HepG2 (cell line): ENCODE measurements at regions not wholly inside any gene's neighbourhood (a gene's known extent, or its start where the extent isn't known, plus 50 kb on each side); places are given as distances from the start of the nearest gene placed in this dataset.

Experiments used
- FOXA3 ChIP-seq: IDR thresholded peaks from 2 replicates; pipeline ENCODE4 v1.6.1; 2016; ENCODE audit warnings: missing genetic modification reagents, missing compliant biosample characterization
- GATAD1 ChIP-seq: IDR thresholded peaks from 2 replicates; pipeline ENCODE4 v1.6.1; 2016; ENCODE audit warnings: missing genetic modification reagents, missing compliant biosample characterization
- JUNB ChIP-seq: sonication (generic); formaldehyde crosslinking; IDR thresholded peaks from 2 replicates; pipeline ENCODE4 v1.8.0; 2022; ENCODE audit warnings: missing genetic modification reagents, mild to moderate bottlenecking, borderline replicate concordance
- SRY ChIP-seq: sonication (generic); formaldehyde crosslinking; IDR thresholded peaks from 2 replicates; pipeline ENCODE4 v1.8.0; 2022; ENCODE audit warnings: mild to moderate bottlenecking, missing genetic modification reagents
- ZNF788 ChIP-seq: sonication (generic); formaldehyde crosslinking; IDR thresholded peaks from 2 replicates; pipeline ENCODE4 v1.5.0; 2020; ENCODE audit warnings: mild to moderate bottlenecking, missing genetic modification reagents, borderline replicate concordance
- TF ChIP-seq, protein P1 (sequence below): sonication (generic); formaldehyde crosslinking; IDR thresholded peaks from 2 replicates; pipeline ENCODE4 v1.4.0; 2020; ENCODE audit warnings: missing genetic modification reagents
- TF ChIP-seq, protein P2 (sequence below): sonication (generic); formaldehyde crosslinking; IDR thresholded peaks from 2 replicates; pipeline ENCODE4 v1.8.0; 2022; ENCODE audit warnings: low read depth, missing genetic modification reagents
- TF ChIP-seq, protein P3 (sequence below): sonication (generic); formaldehyde crosslinking; IDR thresholded peaks from 2 replicates; pipeline ENCODE4 v1.8.1; 2023; ENCODE audit warnings: mild to moderate bottlenecking, missing genetic modification reagents
- TF ChIP-seq, protein P4 (sequence below): sonication (generic); formaldehyde crosslinking; IDR thresholded peaks from 2 replicates; pipeline ENCODE4 v1.5.0; 2020; ENCODE audit warnings: mild to moderate bottlenecking, missing genetic modification reagents, moderate library complexity
- TF ChIP-seq, protein P5 (sequence below): sonication (generic); formaldehyde crosslinking; IDR thresholded peaks from 2 replicates; pipeline ENCODE4 v1.4.0; 2020; ENCODE audit warnings: mild to moderate bottlenecking, missing genetic modification reagents
- TF ChIP-seq, protein P6 (sequence below): sonication (generic); formaldehyde crosslinking; IDR thresholded peaks from 2 replicates; pipeline ENCODE4 v1.5.1; 2020; ENCODE audit warnings: mild to moderate bottlenecking, missing genetic modification reagents, moderate library complexity
- TF ChIP-seq, protein P7 (sequence below): sonication (generic); formaldehyde crosslinking; IDR thresholded peaks from 2 replicates; pipeline ENCODE4 v1.5.0; 2020; ENCODE audit warnings: mild to moderate bottlenecking, missing genetic modification reagents, borderline replicate concordance

DNA sequence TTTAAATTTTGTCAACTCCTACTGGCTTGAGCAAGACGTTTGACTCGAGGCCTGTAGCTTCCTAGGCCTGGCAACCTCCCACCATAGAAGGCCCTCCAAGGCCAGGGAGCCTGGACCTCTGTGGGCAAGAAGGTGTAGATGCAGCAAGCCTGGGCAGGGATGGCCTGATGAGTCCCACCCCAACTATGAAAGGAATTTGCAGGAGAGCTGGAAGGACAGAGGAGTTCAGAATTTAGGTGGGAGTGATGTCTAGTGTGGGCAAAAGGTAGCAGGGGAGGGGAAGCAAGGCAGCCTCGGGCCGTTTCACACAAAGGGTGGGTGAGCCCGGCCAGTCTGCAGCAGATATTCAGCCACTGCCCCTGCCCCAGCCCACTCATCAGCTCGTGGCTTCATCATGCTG, 245.2 kb downstream of the CDH26 start:
- TF ChIP-seq FOXA3 (CRISPR knock-in tag) (no peak), SRY (CRISPR knock-in tag) (no peak), JUNB (no peak), ZNF788 (CRISPR knock-in tag) (no peak), GATAD1 (CRISPR knock-in tag) (no peak)
- TF ChIP-seq, protein P1, sequence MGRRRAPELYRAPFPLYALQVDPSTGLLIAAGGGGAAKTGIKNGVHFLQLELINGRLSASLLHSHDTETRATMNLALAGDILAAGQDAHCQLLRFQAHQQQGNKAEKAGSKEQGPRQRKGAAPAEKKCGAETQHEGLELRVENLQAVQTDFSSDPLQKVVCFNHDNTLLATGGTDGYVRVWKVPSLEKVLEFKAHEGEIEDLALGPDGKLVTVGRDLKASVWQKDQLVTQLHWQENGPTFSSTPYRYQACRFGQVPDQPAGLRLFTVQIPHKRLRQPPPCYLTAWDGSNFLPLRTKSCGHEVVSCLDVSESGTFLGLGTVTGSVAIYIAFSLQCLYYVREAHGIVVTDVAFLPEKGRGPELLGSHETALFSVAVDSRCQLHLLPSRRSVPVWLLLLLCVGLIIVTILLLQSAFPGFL (CRISPR knock-in tag), result no peak
- TF ChIP-seq, protein P2, sequence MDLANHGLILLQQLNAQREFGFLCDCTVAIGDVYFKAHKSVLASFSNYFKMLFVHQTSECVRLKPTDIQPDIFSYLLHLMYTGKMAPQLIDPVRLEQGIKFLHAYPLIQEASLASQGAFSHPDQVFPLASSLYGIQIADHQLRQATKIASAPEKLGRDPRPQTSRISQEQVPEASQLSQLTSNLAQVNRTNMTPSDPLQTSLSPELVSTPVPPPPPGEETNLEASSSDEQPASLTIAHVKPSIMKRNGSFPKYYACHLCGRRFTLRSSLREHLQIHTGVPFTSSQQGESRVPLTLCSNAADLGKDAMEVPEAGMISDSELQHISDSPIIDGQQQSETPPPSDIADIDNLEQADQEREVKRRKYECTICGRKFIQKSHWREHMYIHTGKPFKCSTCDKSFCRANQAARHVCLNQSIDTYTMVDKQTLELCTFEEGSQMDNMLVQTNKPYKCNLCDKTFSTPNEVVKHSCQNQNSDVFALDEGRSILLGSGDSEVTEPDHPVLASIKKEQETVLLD, result no peak
- TF ChIP-seq, protein P3, sequence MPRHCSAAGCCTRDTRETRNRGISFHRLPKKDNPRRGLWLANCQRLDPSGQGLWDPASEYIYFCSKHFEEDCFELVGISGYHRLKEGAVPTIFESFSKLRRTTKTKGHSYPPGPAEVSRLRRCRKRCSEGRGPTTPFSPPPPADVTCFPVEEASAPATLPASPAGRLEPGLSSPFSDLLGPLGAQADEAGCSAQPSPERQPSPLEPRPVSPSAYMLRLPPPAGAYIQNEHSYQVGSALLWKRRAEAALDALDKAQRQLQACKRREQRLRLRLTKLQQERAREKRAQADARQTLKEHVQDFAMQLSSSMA (CRISPR knock-in tag), result no peak
- TF ChIP-seq, protein P4, sequence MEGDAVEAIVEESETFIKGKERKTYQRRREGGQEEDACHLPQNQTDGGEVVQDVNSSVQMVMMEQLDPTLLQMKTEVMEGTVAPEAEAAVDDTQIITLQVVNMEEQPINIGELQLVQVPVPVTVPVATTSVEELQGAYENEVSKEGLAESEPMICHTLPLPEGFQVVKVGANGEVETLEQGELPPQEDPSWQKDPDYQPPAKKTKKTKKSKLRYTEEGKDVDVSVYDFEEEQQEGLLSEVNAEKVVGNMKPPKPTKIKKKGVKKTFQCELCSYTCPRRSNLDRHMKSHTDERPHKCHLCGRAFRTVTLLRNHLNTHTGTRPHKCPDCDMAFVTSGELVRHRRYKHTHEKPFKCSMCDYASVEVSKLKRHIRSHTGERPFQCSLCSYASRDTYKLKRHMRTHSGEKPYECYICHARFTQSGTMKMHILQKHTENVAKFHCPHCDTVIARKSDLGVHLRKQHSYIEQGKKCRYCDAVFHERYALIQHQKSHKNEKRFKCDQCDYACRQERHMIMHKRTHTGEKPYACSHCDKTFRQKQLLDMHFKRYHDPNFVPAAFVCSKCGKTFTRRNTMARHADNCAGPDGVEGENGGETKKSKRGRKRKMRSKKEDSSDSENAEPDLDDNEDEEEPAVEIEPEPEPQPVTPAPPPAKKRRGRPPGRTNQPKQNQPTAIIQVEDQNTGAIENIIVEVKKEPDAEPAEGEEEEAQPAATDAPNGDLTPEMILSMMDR, result no peak
- TF ChIP-seq, protein P5, sequence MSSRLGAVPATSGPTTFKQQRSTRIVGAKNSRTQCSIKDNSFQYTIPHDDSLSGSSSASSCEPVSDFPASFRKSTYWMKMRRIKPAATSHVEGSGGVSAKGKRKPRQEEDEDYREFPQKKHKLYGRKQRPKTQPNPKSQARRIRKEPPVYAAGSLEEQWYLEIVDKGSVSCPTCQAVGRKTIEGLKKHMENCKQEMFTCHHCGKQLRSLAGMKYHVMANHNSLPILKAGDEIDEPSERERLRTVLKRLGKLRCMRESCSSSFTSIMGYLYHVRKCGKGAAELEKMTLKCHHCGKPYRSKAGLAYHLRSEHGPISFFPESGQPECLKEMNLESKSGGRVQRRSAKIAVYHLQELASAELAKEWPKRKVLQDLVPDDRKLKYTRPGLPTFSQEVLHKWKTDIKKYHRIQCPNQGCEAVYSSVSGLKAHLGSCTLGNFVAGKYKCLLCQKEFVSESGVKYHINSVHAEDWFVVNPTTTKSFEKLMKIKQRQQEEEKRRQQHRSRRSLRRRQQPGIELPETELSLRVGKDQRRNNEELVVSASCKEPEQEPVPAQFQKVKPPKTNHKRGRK, result no peak
- TF ChIP-seq, protein P6, sequence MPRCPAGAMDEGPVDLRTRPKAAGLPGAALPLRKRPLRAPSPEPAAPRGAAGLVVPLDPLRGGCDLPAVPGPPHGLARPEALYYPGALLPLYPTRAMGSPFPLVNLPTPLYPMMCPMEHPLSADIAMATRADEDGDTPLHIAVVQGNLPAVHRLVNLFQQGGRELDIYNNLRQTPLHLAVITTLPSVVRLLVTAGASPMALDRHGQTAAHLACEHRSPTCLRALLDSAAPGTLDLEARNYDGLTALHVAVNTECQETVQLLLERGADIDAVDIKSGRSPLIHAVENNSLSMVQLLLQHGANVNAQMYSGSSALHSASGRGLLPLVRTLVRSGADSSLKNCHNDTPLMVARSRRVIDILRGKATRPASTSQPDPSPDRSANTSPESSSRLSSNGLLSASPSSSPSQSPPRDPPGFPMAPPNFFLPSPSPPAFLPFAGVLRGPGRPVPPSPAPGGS (CRISPR knock-in tag), result no peak
- TF ChIP-seq, protein P7, sequence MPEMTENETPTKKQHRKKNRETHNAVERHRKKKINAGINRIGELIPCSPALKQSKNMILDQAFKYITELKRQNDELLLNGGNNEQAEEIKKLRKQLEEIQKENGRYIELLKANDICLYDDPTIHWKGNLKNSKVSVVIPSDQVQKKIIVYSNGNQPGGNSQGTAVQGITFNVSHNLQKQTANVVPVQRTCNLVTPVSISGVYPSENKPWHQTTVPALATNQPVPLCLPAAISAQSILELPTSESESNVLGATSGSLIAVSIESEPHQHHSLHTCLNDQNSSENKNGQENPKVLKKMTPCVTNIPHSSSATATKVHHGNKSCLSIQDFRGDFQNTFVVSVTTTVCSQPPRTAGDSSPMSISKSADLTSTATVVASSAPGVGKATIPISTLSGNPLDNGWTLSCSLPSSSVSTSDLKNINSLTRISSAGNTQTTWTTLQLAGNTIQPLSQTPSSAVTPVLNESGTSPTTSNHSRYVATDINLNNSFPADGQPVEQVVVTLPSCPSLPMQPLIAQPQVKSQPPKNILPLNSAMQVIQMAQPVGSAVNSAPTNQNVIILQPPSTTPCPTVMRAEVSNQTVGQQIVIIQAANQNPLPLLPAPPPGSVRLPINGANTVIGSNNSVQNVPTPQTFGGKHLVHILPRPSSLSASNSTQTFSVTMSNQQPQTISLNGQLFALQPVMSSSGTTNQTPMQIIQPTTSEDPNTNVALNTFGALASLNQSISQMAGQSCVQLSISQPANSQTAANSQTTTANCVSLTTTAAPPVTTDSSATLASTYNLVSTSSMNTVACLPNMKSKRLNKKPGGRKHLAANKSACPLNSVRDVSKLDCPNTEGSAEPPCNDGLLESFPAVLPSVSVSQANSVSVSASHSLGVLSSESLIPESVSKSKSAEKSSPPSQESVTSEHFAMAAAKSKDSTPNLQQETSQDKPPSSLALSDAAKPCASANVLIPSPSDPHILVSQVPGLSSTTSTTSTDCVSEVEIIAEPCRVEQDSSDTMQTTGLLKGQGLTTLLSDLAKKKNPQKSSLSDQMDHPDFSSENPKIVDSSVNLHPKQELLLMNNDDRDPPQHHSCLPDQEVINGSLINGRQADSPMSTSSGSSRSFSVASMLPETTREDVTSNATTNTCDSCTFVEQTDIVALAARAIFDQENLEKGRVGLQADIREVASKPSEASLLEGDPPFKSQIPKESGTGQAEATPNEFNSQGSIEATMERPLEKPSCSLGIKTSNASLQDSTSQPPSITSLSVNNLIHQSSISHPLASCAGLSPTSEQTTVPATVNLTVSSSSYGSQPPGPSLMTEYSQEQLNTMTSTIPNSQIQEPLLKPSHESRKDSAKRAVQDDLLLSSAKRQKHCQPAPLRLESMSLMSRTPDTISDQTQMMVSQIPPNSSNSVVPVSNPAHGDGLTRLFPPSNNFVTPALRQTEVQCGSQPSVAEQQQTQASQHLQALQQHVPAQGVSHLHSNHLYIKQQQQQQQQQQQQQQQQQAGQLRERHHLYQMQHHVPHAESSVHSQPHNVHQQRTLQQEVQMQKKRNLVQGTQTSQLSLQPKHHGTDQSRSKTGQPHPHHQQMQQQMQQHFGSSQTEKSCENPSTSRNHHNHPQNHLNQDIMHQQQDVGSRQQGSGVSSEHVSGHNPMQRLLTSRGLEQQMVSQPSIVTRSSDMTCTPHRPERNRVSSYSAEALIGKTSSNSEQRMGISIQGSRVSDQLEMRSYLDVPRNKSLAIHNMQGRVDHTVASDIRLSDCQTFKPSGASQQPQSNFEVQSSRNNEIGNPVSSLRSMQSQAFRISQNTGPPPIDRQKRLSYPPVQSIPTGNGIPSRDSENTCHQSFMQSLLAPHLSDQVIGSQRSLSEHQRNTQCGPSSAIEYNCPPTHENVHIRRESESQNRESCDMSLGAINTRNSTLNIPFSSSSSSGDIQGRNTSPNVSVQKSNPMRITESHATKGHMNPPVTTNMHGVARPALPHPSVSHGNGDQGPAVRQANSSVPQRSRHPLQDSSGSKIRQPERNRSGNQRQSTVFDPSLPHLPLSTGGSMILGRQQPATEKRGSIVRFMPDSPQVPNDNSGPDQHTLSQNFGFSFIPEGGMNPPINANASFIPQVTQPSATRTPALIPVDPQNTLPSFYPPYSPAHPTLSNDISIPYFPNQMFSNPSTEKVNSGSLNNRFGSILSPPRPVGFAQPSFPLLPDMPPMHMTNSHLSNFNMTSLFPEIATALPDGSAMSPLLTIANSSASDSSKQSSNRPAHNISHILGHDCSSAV, result no peak
